ENCODE measurements at regions not wholly inside any gene's neighbourhood (a gene's known extent, or its start where the extent isn't known, plus 50 kb on each side); places are given as distances from the start of the nearest gene placed in this dataset.

- H3K27me3 ChIP-seq = no peaks in the 10 kb centered on the region
- no peak for ATAC-seq
- DNase-seq = no peak
- no peak overlapping the region for H3K27ac ChIP-seq
- no peak for TF ChIP-seq CTCF (IDR thresholded peaks at IDR 0.05)
- no peaks in the 10 kb centered on the region for H3K4me1 ChIP-seq
- no peaks in the 10 kb centered on the region for H3K36me3 ChIP-seq
- intact Hi-C loops (cut with DNase I) = no loop called here
- 94 to 99% methylated on average over 2 of the region's 2 CpGs for WGBS, 2 donors
- H3K4me3 ChIP-seq = no peak overlapping the region
- H3K9me3 ChIP-seq = peaks cover 0 to 27% (median 0%) of the 10 kb centered on the region in 11 donors
Measured at GRCh38 chr5:67526793-67527192, 330.2 kb upstream of the CD180 start.

DNA sequence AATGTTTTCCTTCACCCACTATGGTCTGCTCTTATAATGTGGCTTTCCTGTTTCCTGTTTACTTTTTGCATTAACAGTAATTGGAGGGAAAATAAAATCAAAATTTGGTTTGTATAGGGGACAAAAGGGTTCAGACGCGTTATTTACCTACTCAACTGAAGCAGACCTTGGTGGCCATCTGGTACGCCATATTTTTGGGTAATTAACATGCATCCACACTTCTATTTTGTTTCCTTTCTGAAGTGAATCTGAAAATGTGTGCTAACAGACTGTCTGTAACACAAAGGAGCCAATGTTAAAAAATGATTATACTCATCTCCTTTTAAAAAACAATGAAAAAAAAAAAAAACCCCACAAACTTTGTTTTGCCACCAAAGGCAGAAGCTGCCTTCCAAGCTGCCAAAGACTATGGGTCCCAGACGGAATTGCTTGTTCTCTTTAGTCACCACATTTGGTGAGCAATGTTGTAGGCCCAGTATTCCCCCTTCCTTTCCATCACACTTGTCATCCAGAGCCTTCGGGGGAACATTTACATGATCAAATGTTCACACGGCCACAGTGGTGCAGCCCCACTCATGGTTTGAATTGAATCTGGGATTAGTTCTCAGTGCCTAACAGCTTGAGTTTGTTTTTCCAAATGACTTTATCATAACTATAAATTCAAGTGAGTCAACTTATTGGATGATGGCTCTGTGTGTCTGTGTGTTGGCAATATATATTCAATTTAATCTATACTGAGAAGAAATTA lies 323.7 kb upstream of the CD180 start:
- DNase-seq (no peak), ATAC-seq (no peak)
- Histone ChIP-seq H3K27me3 (no peaks in the 10 kb centered on the region), H3K27ac (no peak overlapping the region), H3K4me3 (no peak overlapping the region), H3K9me3 (peaks cover 0 to 3% (median 0%) of the 10 kb centered on the region in 11 donors), H3K36me3 (no peaks in the 10 kb centered on the region), H3K4me1 (peaks cover 0 to 6% (median 0%) of the 10 kb centered on the region in 9 donors)
- no peak for TF ChIP-seq CTCF (IDR thresholded peaks at IDR 0.05)
- intact Hi-C loops (cut with DNase I) = no loop called here
- 90 to 96% methylated on average over 6 of the region's 6 CpGs for WGBS, 2 donors

DNA sequence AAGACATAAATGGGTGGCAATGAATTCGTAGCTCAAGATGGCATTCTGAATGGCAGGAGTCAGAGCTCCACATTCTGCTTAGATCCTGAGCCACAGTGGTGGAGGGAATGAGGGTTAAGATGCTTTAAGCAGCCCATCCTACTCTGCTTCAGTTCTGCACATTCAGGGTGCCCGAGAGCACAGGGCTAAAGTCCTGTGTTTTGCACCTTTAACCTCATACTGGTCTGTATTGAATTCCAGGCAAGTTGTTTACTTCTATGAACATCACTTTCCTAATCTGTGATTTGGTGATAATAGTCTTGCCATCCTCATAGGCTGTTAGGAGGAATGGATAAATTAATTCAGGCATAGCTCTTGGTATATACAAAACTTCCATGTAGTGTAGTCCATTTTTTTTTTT lies 321.6 kb upstream of the CD180 start:
- intact Hi-C loops (cut with DNase I) = no loop called here
- H3K9me3 ChIP-seq = no peaks in the 10 kb centered on the region
- 91 to 95% methylated on average over 2 of the region's 2 CpGs for WGBS, 2 donors
- no peaks in the 10 kb centered on the region for H3K36me3 ChIP-seq
- H3K4me1 ChIP-seq = peaks cover 0 to 6% (median 0%) of the 10 kb centered on the region in 9 donors
- no peak overlapping the region for H3K4me3 ChIP-seq
- H3K27me3 ChIP-seq = no peaks in the 10 kb centered on the region
- no peak for TF ChIP-seq CTCF (IDR thresholded peaks at IDR 0.05)
- no peak overlapping the region for H3K27ac ChIP-seq
- DNase-seq = no peak
- ATAC-seq = no peak

GRCh38 chr5:67516948-67517565 lies 320.5 kb upstream of the CD180 start:
- DNase-seq = no peak
- Histone ChIP-seq H3K4me3 (no peak overlapping the region), H3K27ac (no peak overlapping the region), H3K4me1 (peaks cover 0 to 6% (median 0%) of the 10 kb centered on the region in 9 donors), H3K9me3 (no peaks in the 10 kb centered on the region), H3K27me3 (no peaks in the 10 kb centered on the region), H3K36me3 (no peaks in the 10 kb centered on the region)
- intact Hi-C loops (cut with DNase I) = no loop called here
- ATAC-seq = no peak
- no peak for TF ChIP-seq CTCF (IDR thresholded peaks at IDR 0.05)
- WGBS, 2 donors = 67 to 69% methylated on average over 6 of the region's 6 CpGs

Data from heart right ventricle (tissue), 16 donors.